ENCODE measurements at regions not wholly inside any gene's neighbourhood (a gene's known extent, or its start where the extent isn't known, plus 50 kb on each side); places are given as distances from the start of the nearest gene placed in this dataset.
"Not testable (repeated sequence)": the region's sequence is repeated elsewhere in the genome, so short reads cannot be mapped to it uniquely, and the experiment has no call there.

- no peak for DNase-seq
Measured at GRCh38 chr2:13218205-13218604, 501.5 kb downstream of the TRIB2 start.

DNA sequence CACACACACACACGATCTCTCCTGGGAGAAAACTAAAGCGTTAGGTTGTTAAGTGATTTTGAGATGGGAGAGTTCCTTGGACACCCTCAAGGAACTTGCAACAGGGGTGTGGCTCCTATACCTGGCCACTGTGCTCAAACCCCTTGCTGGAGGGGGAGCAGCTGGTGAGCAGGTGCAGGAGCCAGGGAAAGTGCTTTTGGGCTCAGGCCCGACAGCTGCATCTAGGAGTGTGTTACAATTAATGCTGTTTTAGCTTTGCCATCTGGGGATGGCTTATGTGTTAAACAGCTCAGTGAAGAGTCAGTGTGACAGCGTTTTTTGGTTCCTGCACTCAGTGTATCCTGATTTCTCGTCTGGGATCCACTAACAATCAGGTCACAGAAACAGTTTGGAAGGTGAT is 510.8 kb downstream of the TRIB2 start:
- no peak for DNase-seq

- no peak for DNase-seq
Measured at GRCh38 chr2:13230221-13230620, 513.5 kb downstream of the TRIB2 start.

DNA sequence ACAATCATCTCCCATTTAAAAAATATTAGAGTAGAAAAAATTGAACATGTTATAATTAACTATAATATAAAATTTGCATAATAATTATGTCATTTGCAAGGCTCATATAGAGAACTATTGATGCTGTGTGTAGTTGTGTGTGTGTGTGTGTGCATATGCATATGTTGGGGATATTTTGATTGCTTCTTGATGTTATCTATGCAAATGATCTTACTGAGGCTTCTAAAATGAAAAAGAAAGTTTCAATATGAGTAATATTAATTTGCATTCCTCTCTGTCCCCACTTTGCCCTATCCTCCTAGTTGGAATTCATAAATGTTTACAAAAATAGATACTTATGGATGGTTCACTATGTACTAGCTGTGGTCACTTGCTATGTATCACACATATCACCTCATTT is 523.3 kb downstream of the TRIB2 start:
- no peak for DNase-seq

DNA sequence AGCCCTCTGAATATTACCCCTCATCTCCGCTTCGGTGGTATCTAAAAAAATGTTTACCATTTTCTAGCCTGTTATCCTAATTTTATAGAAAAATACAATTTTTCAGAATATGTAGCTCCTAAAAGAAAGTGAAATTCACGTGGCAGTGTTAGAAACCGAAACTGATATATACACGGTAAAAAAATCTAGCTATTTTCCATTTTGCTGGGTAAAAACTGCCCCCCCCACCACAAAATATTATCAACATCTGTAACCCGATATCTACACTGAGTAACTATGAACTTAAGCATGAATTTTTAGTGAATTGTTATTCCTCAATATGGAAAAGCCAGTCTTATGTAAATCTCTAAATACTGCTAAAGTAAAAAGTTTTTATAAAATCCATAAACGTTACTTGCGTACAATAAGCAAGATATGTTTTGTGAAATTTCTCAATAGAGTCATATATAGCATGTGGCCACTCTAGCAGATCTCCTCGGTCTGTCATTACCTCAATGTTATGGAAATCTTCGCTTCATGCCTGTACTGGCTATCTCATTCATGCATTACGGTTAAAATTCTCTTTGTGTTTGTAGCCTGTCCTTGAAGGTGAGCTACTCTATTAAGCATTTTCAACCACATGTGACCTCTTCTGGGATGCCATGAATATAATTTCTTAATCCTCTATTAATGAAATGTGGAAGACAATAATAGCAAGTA is 524.2 kb downstream of the TRIB2 start:
- no peak for DNase-seq

GRCh38 chr2:13252615-13253014 is 535.9 kb downstream of the TRIB2 start:
- DNase-seq: no peak

DNA sequence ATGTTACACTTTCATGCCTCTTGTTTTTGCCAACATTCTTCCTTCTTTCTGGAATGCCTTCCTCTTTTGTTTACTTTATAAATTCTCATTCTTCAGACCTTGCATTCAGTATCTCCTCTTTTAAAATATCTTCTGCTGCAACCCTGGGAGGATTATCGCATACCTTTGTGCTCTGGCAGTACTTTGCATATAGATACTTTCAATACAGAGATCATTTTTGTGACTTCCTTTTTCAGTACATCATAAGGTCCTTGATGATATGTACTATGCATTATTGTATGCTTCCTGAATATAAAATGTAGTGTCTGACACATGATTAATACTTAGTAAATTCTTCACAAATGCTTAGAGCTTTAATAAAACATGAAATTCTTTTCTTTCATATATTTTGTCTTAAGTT is 538.7 kb downstream of the TRIB2 start:
- DNase-seq: no peak

DNA sequence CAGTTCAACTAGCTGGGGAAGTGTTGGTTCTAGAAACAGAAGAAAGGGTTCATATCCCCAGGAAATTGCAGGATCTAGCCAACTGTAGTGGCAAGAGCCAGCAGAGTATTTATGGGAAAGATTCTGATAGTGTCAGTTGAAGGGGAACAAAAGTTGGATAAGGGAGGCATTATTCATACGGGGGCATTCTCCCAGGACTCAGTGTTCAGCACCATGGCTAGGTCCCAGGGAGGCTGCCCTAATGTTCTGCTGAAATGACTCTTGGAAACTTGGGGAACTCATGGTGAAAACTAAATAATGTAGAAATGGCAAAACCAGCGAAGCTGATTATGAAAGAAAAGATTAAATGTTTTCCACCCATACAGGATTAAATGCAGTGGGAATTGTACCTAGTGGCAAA is 543.7 kb downstream of the TRIB2 start:
- DNase-seq: peak; percentile 19

DNA sequence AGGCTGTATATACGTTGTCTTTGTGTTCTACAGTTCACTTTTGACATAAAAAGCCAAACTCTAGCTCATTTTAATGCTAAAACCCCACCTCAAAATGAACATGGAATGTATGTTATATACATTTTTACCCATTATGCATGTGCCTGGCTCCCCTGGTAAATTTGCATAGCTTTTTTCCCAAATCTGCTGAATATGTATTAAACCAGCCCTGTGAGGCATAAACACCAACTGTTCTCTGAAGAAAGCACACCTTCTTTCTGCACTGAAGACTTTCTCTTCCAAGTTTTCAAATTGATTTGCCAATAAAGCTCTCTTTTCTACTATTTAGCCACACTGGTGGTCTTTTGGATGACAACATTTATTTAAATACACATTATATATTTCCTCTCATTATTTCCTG is 549.4 kb downstream of the TRIB2 start:
- DNase-seq: no peak

DNA sequence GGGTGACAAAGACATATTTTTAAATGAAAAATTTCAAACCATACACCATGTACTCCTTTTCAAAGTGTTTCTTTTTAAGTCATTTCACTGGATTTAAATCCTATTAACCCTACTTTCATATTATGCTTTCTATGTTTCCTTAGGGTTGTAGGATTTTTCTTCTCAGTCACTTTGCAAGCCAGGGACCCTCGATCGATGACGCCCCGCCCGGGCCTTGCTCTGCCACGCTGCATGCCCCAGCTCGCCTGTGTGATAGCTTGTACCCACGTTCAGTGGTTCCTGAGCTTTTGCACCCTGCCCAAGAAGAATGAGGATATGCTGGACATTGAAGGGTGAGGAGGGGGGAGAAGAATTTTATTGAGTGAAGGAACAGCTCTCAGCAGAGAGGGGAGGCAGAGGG is 568.0 kb downstream of the TRIB2 start:
- DNase-seq: no peak

DNA sequence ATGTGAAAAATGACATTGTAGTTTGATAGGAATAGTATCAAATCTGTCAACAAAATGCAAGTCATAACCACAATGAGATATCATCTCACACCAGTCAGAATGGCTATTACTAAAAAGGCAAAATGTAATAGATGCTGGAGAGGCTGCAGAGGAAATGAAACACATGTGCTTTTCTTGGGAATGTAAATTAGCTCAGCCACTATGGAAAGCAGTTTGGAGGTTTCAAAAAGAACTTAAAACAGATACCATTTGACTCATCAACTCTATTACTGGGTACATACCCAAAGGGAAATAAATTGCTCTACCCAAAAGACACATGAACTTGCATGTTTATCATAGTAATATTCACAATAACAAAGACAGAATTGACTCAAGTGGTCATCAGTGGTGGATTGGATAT is 572.6 kb downstream of the TRIB2 start:
- no peak for DNase-seq

DNA sequence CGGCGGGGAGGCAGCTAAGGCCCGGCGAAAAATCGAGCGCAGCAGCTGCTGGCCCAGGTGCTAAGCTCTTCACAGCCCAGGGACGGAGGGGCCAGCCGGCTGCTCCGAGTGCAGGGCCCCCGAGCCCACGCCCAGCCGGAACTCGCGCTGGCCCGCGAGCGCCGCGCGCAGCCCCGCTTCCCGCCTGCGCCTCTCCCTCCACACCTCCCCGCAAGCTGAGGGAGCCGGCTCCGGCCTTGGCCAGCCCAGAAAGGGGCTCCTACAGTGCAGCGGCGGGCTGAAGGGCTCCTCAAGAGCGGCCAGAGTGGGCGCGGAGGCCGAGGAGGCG is 591.7 kb downstream of the TRIB2 start:
- DNase-seq: not testable (repeated sequence)

GRCh38 chr2:13308989-13309388 is 592.3 kb downstream of the TRIB2 start:
- DNase-seq: no peak

DNA sequence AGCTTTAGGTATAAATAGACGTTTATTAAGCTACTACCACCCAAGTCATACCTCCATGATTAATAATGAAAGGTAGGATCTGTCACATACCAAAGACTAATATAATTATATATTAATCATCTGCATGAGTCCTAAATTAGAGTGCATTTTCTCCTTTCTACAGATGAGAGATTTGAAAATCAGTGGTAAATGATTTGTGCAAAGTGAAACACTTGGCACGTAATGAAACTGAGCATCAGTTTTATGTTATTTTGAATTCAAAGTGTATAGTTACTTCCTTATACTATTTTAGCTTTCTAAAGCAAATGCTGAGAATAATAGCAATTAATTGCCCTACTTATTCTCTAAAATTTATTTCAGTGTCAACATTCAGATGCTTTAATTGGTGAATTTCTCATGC is 615.3 kb downstream of the TRIB2 start:
- no peak for DNase-seq

DNA sequence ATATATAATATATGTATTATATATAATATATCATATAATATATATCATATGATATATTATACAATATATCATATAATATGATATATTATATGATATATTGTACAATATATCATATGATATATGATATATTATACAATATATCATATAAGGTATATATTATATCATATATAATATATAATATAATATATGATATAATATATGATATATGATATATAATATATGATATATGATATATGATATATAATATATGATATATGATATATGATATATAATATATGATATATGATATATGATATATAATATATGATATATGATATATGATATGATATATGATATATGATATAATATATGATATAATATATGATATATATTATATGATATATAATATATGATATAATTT is 617.3 kb downstream of the TRIB2 start:
- DNase-seq: not testable (repeated sequence)

GRCh38 chr2:13334545-13334944 is 617.8 kb downstream of the TRIB2 start:
- DNase-seq: no peak

DNA sequence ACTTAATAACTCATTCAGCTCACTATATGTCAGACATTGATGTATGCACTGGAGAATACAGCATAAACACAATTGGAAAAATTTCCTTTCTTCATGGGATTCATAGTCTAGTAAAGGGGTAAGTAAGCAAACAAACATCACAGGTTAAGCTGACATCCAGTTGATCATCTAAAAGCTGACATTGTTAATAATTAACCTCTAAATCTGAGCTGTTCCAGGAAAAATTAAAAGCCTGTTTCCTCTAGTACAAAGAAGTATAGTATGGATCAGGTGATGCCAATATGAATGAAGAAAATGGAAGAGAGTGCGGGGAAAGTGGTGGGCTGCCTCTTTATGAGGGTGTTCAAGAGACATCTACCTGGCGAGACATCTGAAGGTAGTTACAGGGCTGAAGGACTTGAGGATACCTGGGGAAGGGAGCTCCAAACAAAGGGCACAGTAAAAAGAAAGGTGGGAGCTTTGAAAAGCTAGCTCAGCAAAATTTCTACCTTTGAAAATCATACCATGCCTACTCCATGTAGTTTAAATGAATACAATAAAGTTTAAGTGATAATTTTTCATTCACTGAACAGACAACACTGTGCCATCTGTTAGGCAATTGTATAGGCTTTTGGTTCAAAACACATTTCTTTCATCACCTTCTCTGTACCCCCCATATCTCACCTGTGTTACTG is 619.3 kb downstream of the TRIB2 start:
- DNase-seq: no peak

- no peak for DNase-seq
Measured at GRCh38 chr2:13351068-13351467, 634.3 kb downstream of the TRIB2 start.

DNA sequence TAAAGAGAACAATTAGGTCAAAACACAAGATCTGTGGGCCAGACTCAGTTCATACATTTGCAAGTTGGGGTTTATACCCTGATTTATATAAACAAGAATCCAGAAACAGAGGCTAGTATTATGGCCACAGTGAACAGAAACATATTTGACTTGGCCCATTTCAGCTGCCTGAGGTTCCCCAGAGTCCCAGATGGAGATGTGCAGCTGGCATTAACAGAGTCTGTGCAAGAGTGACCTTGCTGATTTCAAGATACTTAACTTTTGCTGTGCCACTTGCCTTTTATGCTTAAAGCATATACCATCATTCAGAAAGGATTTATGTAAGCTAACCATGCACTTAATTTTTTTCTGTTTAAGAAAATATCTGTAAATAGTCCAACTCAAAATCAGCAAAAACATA is 636.3 kb downstream of the TRIB2 start:
- no peak for DNase-seq

DNA sequence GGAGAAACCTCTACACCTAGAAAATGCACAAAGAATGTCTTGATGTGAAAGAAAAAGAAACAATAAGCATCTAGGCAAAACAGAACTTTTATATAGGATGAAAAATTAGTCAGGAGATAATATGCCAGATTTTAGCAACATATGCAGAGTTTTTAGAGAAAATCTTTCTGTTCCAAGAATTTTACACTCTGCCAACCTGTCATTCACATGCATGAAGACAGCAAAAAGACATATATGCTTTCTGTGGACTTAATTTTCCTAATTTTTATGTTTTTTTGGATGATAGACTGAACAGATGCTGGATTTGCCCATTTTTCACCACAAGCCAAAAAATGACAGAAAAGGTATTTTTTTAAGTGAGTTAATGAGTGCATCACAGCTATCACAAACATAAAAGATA is 637.3 kb downstream of the TRIB2 start:
- no peak for DNase-seq

DNA sequence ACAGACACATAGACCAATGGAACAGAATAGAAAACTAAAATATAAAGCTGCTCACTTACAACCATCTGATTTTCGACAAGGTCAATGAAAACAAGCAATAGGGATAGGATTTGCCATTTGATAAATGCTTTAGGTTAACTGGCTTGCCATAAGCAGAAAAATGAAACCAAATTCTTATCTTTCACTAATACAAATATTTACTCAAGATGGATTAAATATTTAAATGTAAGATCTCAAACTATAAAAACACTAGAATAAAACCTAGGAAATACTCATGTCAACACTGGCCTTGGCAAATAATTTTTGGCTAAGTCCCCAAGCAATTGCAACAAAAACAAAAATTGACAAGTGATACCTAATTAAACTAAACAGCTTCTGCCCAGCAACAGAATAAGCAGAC is 665.2 kb downstream of the TRIB2 start:
- not testable (repeated sequence) for DNase-seq

DNA sequence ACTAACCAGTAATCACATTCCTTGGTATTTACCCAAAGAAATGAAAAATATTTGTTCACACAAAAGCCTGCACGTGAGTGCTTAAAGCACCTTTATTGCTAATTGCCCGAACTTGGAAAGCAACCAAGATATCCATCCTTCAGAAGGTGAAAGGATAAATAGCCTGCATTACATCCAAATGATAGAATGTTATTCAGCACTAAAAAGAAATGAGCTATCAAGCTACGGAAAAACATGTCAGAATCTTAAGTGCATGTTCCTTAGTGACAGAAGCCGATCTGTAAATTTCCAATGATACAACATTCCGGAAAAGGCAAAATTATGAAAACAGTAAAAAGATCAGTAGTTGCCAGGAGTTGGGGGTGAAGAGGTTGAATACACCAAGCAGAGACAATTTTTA is 672.4 kb downstream of the TRIB2 start:
- not testable (repeated sequence) for DNase-seq

GRCh38 chr2:13390676-13391075 is 673.9 kb downstream of the TRIB2 start:
- DNase-seq: no peak

- DNase-seq: no peak
Measured at GRCh38 chr2:13401312-13401711, 684.6 kb downstream of the TRIB2 start.
